WERI-Rb-1 (cell line): ENCODE measurements at regions not wholly inside any gene's neighbourhood (a gene's known extent, or its start where the extent isn't known, plus 50 kb on each side); places are given as distances from the start of the nearest gene placed in this dataset.

Experiments used
- DNase-seq: peaks from one replicate; pipeline ENCODE4 v3.0.0-alpha.2; 2020
- H3K27ac ChIP-seq: fragments of 250-450 bp; sonication (Bioruptor Pico); 2 replicates; pipeline ENCODE4 v1.5.1; 2020; ENCODE audit warnings: mild to moderate bottlenecking, moderate library complexity
- H3K27me3 ChIP-seq: fragments of 250-450 bp; sonication (Bioruptor Pico); 2 replicates; pipeline ENCODE4 v1.5.1; 2021; ENCODE audit warnings: mild to moderate bottlenecking, low read depth, moderate library complexity; ENCODE audit not compliant: insufficient read depth, severe bottlenecking
- H3K36me3 ChIP-seq: fragments of 250-450 bp; sonication (Bioruptor Pico); 2 replicates; pipeline ENCODE4 v1.5.1; 2020; ENCODE audit warnings: mild to moderate bottlenecking, moderate library complexity
- H3K4me3 ChIP-seq: 2 replicates; pipeline ENCODE4 v1.5.1; 2011; ENCODE audit warnings: low read depth, mild to moderate bottlenecking, control low read depth, low read length
- H3K9me3 ChIP-seq: fragments of 250-450 bp; sonication (Bioruptor Pico); 2 replicates; pipeline ENCODE4 v1.5.1; 2021; ENCODE audit warnings: mild to moderate bottlenecking, moderate library complexity; ENCODE audit not compliant: severe bottlenecking
- CTCF ChIP-seq: IDR thresholded peaks from 2 replicates; pipeline ENCODE4 v1.5.1; 2011; ENCODE audit warnings: low read depth, mild to moderate bottlenecking, control low read depth, inconsistent platforms, low read length

- TF ChIP-seq CTCF: no peak
- Histone ChIP-seq H3K27me3 (no peaks in the 10 kb centered on the region), H3K9me3 (no peaks in the 10 kb centered on the region), H3K36me3 (no peaks in the 10 kb centered on the region), H3K27ac (no peak overlapping the region), H3K4me3 (no peak overlapping the region)
- DNase-seq: no peak
Observed at GRCh38 chr10:1853801-1854200, 116.5 kb upstream of the ADARB2 start.

GRCh38 chr10:1852841-1853240, 115.5 kb upstream of the ADARB2 start:
- Histone ChIP-seq H3K27me3 (no peaks in the 10 kb centered on the region), H3K9me3 (no peaks in the 10 kb centered on the region), H3K4me3 (no peak overlapping the region), H3K27ac (no peak overlapping the region), H3K36me3 (no peaks in the 10 kb centered on the region)
- no peak for TF ChIP-seq CTCF
- DNase-seq: no peak

DNA sequence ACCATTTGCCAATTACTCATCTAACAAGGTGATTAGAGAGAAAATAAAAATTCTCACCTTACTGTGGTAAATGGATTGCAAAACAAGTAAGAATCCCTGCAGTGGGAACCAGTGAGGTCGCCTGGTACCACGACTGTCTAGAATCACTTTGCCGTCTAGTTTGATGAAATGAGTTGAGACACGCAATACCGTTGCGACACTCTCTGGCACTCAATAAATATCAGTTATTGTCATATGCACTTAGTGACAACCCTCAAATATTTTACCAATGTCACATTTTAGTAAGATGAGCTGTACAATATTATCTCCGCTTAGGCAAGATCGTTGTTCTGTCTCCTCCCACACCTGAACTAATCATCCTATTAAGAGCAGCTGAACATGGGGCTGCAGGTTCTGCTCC, 114.4 kb upstream of the ADARB2 start:
- no peak overlapping the region for H3K4me3 ChIP-seq
- no peaks in the 10 kb centered on the region for H3K36me3 ChIP-seq
- TF ChIP-seq CTCF: no peak
- no peaks in the 10 kb centered on the region for H3K27me3 ChIP-seq
- H3K27ac ChIP-seq: no peak overlapping the region
- no peaks in the 10 kb centered on the region for H3K9me3 ChIP-seq
- DNase-seq: no peak

DNA sequence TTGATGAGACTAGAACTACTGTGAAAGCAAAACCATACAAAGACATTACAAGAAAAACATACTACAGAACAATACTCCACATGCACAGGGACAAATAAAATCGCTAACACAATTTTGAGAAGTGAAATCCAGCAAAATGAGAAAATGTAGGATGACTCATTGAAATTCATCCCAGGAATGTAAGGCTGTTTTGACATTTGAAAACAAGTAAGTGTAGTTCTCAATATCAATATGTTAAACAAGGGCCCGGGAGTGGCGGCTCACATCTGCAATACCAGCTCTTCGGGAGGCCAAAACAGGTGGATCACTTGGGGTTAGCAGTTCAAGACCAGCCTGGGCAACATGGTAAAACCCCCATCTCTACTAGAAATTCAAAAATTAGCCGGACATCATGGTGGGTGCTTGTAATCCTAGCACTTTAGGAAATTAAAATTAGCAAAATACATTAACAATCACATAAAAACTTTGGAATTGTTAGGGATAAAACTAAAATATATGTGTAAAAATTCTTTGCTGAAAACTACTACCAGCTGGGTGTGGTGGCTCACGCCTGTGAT, 113.7 kb upstream of the ADARB2 start:
- no peak for TF ChIP-seq CTCF
- no peaks in the 10 kb centered on the region for H3K27me3 ChIP-seq
- H3K4me3 ChIP-seq: no peak overlapping the region
- no peaks in the 10 kb centered on the region for H3K36me3 ChIP-seq
- H3K27ac ChIP-seq: no peak overlapping the region
- no peaks in the 10 kb centered on the region for H3K9me3 ChIP-seq
- DNase-seq: no peak

DNA sequence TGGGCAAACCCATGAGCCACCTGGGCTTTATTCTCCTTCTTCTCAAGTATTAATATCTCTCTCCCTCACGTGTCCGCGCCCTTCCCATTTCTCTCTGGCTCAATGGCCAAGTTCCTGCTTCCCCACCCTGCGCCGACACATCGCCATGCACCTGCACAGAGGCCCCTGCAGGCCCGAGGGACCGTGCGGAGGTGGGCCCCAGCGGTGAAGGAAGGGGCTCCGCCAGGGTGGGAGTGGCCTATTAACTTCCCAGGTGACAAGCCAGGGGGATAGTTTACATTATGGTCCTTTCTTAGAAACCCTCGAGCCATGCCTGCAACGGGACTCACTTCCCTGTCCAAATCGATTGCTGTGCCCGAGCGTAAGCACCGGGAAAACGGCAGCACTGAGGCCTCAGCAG, 110.0 kb upstream of the ADARB2 start:
- H3K4me3 ChIP-seq: no peak overlapping the region
- H3K9me3 ChIP-seq: no peaks in the 10 kb centered on the region
- no peak for DNase-seq
- no peaks in the 10 kb centered on the region for H3K36me3 ChIP-seq
- no peaks in the 10 kb centered on the region for H3K27me3 ChIP-seq
- H3K27ac ChIP-seq: no peak overlapping the region
- TF ChIP-seq CTCF: no peak

- no peak for TF ChIP-seq CTCF
- Histone ChIP-seq H3K4me3 (no peak overlapping the region), H3K36me3 (no peaks in the 10 kb centered on the region), H3K27ac (no peak overlapping the region), H3K27me3 (no peaks in the 10 kb centered on the region), H3K9me3 (no peaks in the 10 kb centered on the region)
- DNase-seq: no peak
Observed at GRCh38 chr10:1846032-1846431, 108.7 kb upstream of the ADARB2 start.
